OCI-LY3 (cell line): ENCODE measurements at regions not wholly inside any gene's neighbourhood (a gene's known extent, or its start where the extent isn't known, plus 50 kb on each side); places are given as distances from the start of the nearest gene placed in this dataset.

Source experiments
- H2AFZ ChIP-seq: fragments of 200-600, 300-600 bp; shearing (Covaris generic); 2 replicates; pipeline ENCODE4 v1.6.0; 2014; ENCODE audit warnings: antibody characterized with exemption, low read depth, low read length
- H3K27ac ChIP-seq: fragments of 200-600, 300-600 bp; sonication (generic); 2 replicates; pipeline ENCODE4 v1.5.1; 2014; ENCODE audit warnings: mild to moderate bottlenecking, low read length, moderate library complexity, mixed read lengths
- H3K27me3 ChIP-seq: fragments of 200-600, 300-600 bp; sonication (generic); 2 replicates; pipeline ENCODE4 v1.6.1; 2014; ENCODE audit warnings: low read depth, low read length, mixed read lengths
- H3K36me3 ChIP-seq: fragments of 200-600, 300-600 bp; sonication (generic); replicated peaks from 2 replicates; pipeline ENCODE3; 2014; ENCODE audit warnings: low read depth, low read length, mixed read lengths
- H3K4me1 ChIP-seq: fragments of 300-600, 200-600 bp; sonication (generic); 2 replicates; pipeline ENCODE4 v1.6.1; 2014; ENCODE audit warnings: low read length, mixed read lengths
- H3K4me2 ChIP-seq: fragments of 200-600, 300-600 bp; sonication (generic); 2 replicates; pipeline ENCODE4 v1.6.1; 2014; ENCODE audit warnings: low read length, mixed read lengths
- H3K4me3 ChIP-seq: fragments of 300-600, 200-600 bp; sonication (generic); 2 replicates; pipeline ENCODE4 v1.5.1; 2014; ENCODE audit warnings: antibody characterized with exemption, mild to moderate bottlenecking, low read length, moderate library complexity
- H3K79me2 ChIP-seq: fragments of 300-600, 200-600 bp; shearing (Covaris generic); 2 replicates; pipeline ENCODE4 v1.6.1; 2014; ENCODE audit warnings: mild to moderate bottlenecking, low read length, mixed read lengths
- H3K9ac ChIP-seq: fragments of 300-600, 200-600 bp; shearing (Covaris generic); 2 replicates; pipeline ENCODE4 v1.6.0; 2014; ENCODE audit warnings: mild to moderate bottlenecking, low read length, moderate library complexity
- H3K9me3 ChIP-seq: fragments of 200-600, 300-600 bp; shearing (Covaris generic); 2 replicates; pipeline ENCODE4 v1.6.1; 2014; ENCODE audit warnings: low read length, mixed read lengths; ENCODE audit not compliant: insufficient read depth
- H4K20me1 ChIP-seq: fragments of 200-600, 300-600 bp; sonication (generic); 2 replicates; pipeline ENCODE4 v1.6.1; 2016; ENCODE audit warnings: low read length, mixed read lengths; ENCODE audit not compliant: insufficient read depth
- EZH2phosphoT487 ChIP-seq: fragments of 200-600 bp; shearing (Covaris generic); IDR thresholded peaks from 2 replicates; pipeline ENCODE4 v1.6.1; 2018; ENCODE audit warnings: antibody characterized with exemption, mixed run types, low read depth
- TF ChIP-seq, protein P1 (sequence below): fragments of 200-600, 300-600 bp; sonication (generic); IDR thresholded peaks from 2 replicates; pipeline ENCODE4 v1.5.1; 2014; ENCODE audit warnings: antibody characterized with exemption, low read length, low read depth

DNA sequence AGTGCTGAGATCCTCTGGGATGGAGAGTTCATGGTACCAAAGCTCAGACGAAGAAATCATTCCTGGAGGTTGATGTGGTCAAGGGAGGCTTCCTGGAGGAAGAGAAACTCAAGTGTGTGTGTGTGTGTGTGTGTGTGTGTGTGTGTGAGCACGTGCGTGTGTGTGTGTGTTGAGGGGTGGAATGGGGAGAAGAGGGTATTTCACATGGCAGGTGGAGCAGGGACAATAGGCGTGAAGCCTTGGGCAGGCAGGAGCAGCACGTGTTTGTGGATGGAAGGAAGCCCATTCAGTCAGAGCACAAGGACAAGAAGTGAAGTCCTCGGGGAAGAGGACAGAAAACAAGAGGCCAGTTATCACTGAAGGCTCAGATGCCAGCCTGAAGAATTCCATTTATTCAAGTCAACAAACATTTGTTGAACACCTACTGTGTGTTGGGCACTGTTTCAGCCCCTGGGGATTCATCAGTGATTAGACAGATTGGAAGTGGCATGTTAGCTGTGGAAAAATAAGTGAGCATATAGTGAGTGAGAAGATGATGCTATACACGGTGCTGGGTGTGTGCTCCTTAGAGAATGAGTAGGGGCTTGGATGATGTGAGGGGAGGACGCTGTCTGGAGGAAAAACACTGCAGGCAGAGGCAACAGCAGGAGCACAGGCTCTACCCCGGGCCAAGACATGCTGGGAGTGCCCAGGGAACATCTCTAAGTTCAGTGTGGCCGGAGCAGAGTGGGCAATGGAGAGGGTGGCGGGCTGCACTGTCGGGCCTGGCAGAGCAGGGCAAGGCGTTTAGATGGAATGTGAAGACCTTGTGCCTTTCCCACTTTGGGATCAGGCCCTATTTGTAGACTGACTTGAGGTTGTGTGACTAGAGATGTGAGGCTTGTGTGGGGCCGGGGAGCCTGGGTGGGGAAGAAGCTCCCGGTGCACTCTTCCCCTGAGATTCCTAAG is 267.1 kb downstream of the CBLN1 start:
- no peaks in the 10 kb centered on the region for H3K27me3 ChIP-seq
- no peak overlapping the region for H3K4me2 ChIP-seq
- no peak overlapping the region for H3K4me3 ChIP-seq
- no peak overlapping the region for H3K9ac ChIP-seq
- H3K4me1 ChIP-seq, result no peaks in the 10 kb centered on the region
- H3K79me2 ChIP-seq, result no peaks in the 10 kb centered on the region
- no peak for TF ChIP-seq EZH2phosphoT487
- TF ChIP-seq, protein P1, sequence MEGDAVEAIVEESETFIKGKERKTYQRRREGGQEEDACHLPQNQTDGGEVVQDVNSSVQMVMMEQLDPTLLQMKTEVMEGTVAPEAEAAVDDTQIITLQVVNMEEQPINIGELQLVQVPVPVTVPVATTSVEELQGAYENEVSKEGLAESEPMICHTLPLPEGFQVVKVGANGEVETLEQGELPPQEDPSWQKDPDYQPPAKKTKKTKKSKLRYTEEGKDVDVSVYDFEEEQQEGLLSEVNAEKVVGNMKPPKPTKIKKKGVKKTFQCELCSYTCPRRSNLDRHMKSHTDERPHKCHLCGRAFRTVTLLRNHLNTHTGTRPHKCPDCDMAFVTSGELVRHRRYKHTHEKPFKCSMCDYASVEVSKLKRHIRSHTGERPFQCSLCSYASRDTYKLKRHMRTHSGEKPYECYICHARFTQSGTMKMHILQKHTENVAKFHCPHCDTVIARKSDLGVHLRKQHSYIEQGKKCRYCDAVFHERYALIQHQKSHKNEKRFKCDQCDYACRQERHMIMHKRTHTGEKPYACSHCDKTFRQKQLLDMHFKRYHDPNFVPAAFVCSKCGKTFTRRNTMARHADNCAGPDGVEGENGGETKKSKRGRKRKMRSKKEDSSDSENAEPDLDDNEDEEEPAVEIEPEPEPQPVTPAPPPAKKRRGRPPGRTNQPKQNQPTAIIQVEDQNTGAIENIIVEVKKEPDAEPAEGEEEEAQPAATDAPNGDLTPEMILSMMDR, result no peak
- H3K9me3 ChIP-seq, result no peaks in the 10 kb centered on the region
- H3K27ac ChIP-seq, result no peak overlapping the region
- H4K20me1 ChIP-seq, result no peaks in the 10 kb centered on the region
- H3K36me3 ChIP-seq, result no peaks in the 10 kb centered on the region
- H2AFZ ChIP-seq, result no peak overlapping the region

DNA sequence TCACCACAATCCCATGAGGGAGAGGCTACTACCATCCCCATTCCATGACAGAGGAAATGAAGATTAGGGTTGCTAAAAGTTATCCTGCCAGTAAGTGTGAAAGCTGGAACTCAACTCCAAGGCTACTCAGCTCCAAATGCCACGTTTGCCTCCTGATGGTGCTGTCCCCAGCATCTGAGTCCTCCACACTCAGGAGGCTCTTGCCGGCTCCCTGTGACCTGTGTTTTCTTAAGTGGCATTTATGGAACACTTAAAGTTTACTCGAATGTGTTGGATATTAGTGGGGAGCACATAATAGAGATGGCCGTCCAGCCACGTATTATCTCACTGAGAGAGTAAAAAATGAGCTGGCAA is 267.9 kb downstream of the CBLN1 start:
- Histone ChIP-seq H3K9ac (no peak overlapping the region), H3K4me2 (no peak overlapping the region), H3K4me3 (no peak overlapping the region), H3K4me1 (no peaks in the 10 kb centered on the region), H3K27ac (no peak overlapping the region), H2AFZ (no peak overlapping the region), H3K27me3 (no peaks in the 10 kb centered on the region), H3K9me3 (no peaks in the 10 kb centered on the region), H3K79me2 (no peaks in the 10 kb centered on the region), H4K20me1 (no peaks in the 10 kb centered on the region), H3K36me3 (no peaks in the 10 kb centered on the region)
- no peak for TF ChIP-seq EZH2phosphoT487
- TF ChIP-seq, protein P1, result no peak

DNA sequence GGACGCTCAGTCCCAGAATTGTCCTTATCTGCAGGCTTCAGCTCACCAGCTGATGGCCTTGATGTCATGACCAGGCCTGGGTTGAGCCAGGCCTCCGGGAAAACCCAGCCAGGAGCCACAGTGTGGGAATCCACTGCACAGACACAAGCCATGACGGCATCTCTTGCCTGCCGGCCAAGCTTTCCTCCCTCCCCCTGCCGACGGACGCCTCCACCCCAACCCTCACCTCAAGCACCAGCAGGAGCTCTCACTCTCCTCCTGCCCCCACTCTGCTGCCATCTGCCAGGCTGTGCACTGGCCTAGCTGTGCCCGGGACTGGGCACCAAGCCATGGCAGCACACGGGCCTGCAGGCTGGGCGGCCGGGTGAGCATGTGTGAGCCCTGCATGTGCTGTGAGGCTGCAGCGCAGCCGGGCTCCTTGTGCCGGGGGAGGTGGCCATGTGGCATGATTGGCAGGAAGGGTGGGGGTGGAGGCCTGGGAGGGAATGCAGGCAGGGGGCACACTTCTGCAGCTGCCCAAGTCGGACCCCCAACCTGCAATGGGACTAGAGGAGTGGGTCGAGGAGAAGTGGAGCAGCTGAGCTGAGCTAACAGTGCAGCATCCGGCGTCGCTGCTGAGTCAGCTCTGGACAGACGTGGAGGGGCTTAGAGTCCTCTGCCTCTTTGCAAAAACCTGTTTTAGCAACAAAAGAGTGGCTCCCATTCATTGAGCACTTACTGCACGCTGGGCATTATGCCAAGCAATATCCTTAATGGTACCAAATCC is 268.5 kb downstream of the CBLN1 start:
- Histone ChIP-seq H3K4me3 (no peak overlapping the region), H3K79me2 (no peaks in the 10 kb centered on the region), H3K4me2 (no peak overlapping the region), H3K36me3 (no peaks in the 10 kb centered on the region), H3K27me3 (no peaks in the 10 kb centered on the region), H2AFZ (no peak overlapping the region), H3K27ac (no peak overlapping the region), H3K9ac (no peak overlapping the region), H3K9me3 (no peaks in the 10 kb centered on the region), H3K4me1 (no peaks in the 10 kb centered on the region), H4K20me1 (no peaks in the 10 kb centered on the region)
- TF ChIP-seq EZH2phosphoT487, result no peak
- TF ChIP-seq, protein P1, result no peak

DNA sequence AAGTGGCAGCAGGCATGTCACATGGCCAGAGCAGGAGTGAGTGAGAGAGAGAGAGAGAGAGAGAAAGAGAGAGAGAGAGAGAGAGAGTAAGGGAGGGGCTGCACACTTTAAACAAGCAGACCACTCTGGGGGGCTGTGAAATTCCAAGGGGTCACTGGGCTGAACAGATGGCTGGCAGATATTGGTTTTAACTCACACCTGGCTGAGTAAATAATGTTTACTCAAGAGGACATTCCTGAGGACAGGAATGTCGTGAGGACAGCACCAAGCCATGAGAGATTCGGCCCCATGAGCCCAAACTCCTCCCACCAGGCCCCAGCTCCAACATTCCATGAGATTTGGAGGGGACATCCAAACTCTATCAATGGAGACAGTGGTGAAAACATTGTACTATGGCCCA is 269.7 kb downstream of the CBLN1 start:
- no peak overlapping the region for H3K4me3 ChIP-seq
- H3K79me2 ChIP-seq, result no peaks in the 10 kb centered on the region
- H2AFZ ChIP-seq, result no peak overlapping the region
- no peaks in the 10 kb centered on the region for H3K9me3 ChIP-seq
- no peak overlapping the region for H3K9ac ChIP-seq
- H3K36me3 ChIP-seq, result no peaks in the 10 kb centered on the region
- no peak overlapping the region for H3K4me2 ChIP-seq
- no peaks in the 10 kb centered on the region for H4K20me1 ChIP-seq
- H3K4me1 ChIP-seq, result no peaks in the 10 kb centered on the region
- no peaks in the 10 kb centered on the region for H3K27me3 ChIP-seq
- H3K27ac ChIP-seq, result no peak overlapping the region
- no peak for TF ChIP-seq EZH2phosphoT487
- TF ChIP-seq, protein P1, result no peak
